ENCODE measurements at regions not wholly inside any gene's neighbourhood (a gene's known extent, or its start where the extent isn't known, plus 50 kb on each side); places are given as distances from the start of the nearest gene placed in this dataset.

- TF ChIP-seq CTCF (IDR thresholded peaks at IDR 0.05 in 2 of 3, conservative IDR thresholded peaks at IDR 0.05 in 1 of 3; ENCODE audit: borderline replicate concordance in 1 of 3, insufficient read depth in 1 of 3, low read depth in 2 of 3, low read length in 2 of 3) (no peak), POLR2A (IDR thresholded peaks at IDR 0.05; ENCODE audit: borderline replicate concordance, extremely low read depth, insufficient read depth, insufficient read length) (no peak), MAX (IDR thresholded peaks at IDR 0.05) (no peak), EZH2 (IDR thresholded peaks at IDR 0.05) (no peak), EGR1 (IDR thresholded peaks at IDR 0.05; ENCODE audit: low read depth) (no peak), TCF7L2 (IDR thresholded peaks at IDR 0.05; ENCODE audit: borderline replicate concordance, extremely low read depth, insufficient read depth, insufficient read length) (no peak), ATF3 (IDR thresholded peaks at IDR 0.05) (no peak), ZFX (IDR thresholded peaks at IDR 0.05) (no peak), ZNF274 (IDR thresholded peaks at IDR 0.05; ENCODE audit: low read depth, low read length) (no peak), CEBPB (IDR thresholded peaks at IDR 0.05; ENCODE audit: low read depth) (no peak), SP1 (IDR thresholded peaks at IDR 0.05; ENCODE audit: low read depth) (no peak), POLR2AphosphoS5 (IDR thresholded peaks at IDR 0.05; ENCODE audit: low read depth, low read length) (no peak)
Measured at GRCh38 chrX:42269186-42269585, 345.8 kb upstream of the CASK start.

All from HCT116 (cell line).